ENCODE measurements at regions not wholly inside any gene's neighbourhood (a gene's known extent, or its start where the extent isn't known, plus 50 kb on each side); places are given as distances from the start of the nearest gene placed in this dataset.

GRCh38 chr1:191490303-191490702 is 668.0 kb upstream of the RGS18 start (continued):
- TF ChIP-seq MXI1 (IDR thresholded peaks at IDR 0.05; ENCODE audit: low read depth, low read length): no peak

DNA sequence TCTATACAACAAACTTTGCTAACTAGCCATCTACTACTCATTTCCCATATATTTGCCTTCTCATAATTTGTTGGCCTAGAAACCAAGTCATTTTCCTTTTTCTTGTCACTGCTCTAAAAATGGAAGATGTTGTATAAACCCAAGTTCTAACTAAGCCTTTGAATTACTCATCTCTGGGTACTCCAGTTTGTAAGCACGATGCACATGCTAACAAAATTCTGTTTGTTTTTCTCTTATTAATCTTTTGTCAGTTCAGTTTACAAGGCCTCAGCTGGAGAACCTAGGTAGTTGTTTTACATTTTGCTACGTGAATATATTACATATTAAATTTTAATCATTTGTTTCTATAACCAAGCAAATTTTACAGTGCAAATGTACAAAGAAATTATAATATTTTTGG is 663.2 kb upstream of the RGS18 start:
- H3K27me3 ChIP-seq (replicated peaks in 1 of 2; ENCODE audit: control insufficient read depth in 2 of 2, insufficient read depth in 2 of 2, low read length in 1 of 2): no peaks in the 10 kb centered on the region

More for the DNA sequence above, 663.2 kb upstream of the RGS18 start:
- Histone ChIP-seq H3K27ac (ENCODE audit: control insufficient read depth, insufficient read depth) (no peak overlapping the region), H3K9ac (ENCODE audit: control insufficient read depth, insufficient read depth, low read length) (no peak overlapping the region), H3K36me3 (ENCODE audit: control insufficient read depth in 2 of 2, insufficient read depth in 2 of 2, low read length in 1 of 2) (no peaks in the 10 kb centered on the region), H2AFZ (ENCODE audit: control insufficient read depth, low read depth, low read length) (no peak overlapping the region), H3K4me1 (ENCODE audit: control insufficient read depth, insufficient read depth, low read length) (no peaks in the 10 kb centered on the region), H3K4me3 (no peak overlapping the region), H3K4me2 (ENCODE audit: control insufficient read depth, insufficient read depth) (no peak overlapping the region), H3K9me3 (replicated peaks; ENCODE audit: control insufficient read depth, insufficient read depth, low read length) (no peaks in the 10 kb centered on the region), H3K79me2 (ENCODE audit: control insufficient read depth, insufficient read depth, low read length) (no peaks in the 10 kb centered on the region), H4K20me1 (ENCODE audit: control insufficient read depth, insufficient read depth) (no peaks in the 10 kb centered on the region)
- in situ Hi-C loops (cut with MboI) (no loop called here), intact Hi-C loops (cut with micrococcal nuclease; ENCODE audit: unreplicated experiment) (no loop called here)
- DNase-seq (ENCODE audit: low read depth, low spot score): no peak
- ChIA-PET RAD21 (ENCODE audit: unreplicated experiment) (no interaction called here), CTCF (no interaction called here), SMC1A (ENCODE audit: uncharacterized antibody, unreplicated experiment) (interaction anchor here (1.1 kb wide), 1 partner anchor 189 kb away, joined by 4 read pairs; no protein-coding TSS in a partner anchor), POLR2A (no interaction called here)
- BruUV-seq (replicated peaks): no TSS peak
- 17% methylated on average over 2 of the region's 2 CpGs for WGBS (ENCODE audit: insufficient coverage, insufficient replicate concordance, low lambda C conversion rate, missing lambda C conversion rate)
- ATAC-seq: no peak
- no peak for FAIRE-seq
- TF ChIP-seq ZSCAN29 (IDR thresholded peaks at IDR 0.05) (no peak), ETV6 (conservative IDR thresholded peaks at IDR 0.05 in 1 of 2, IDR thresholded peaks at IDR 0.05 in 1 of 2; ENCODE audit: borderline replicate concordance in 1 of 2, low read depth in 1 of 2) (no peak), BCL3 (IDR thresholded peaks at IDR 0.05; ENCODE audit: borderline replicate concordance, insufficient read depth, low read depth, low read length, poor library complexity, severe bottlenecking) (no peak), YY1 (IDR thresholded peaks at IDR 0.05; ENCODE audit: low read depth, low read length) (no peak), POLR2A (IDR thresholded peaks at IDR 0.05; ENCODE audit: low read depth, low read length) (no peak), SRF (IDR thresholded peaks at IDR 0.05; ENCODE audit: low read depth in 2 of 2, low read length in 2 of 2) (no peak), TCF12 (IDR thresholded peaks at IDR 0.05; ENCODE audit: low read depth, low read length) (no peak)
- TF ChIP-seq, protein P1, sequence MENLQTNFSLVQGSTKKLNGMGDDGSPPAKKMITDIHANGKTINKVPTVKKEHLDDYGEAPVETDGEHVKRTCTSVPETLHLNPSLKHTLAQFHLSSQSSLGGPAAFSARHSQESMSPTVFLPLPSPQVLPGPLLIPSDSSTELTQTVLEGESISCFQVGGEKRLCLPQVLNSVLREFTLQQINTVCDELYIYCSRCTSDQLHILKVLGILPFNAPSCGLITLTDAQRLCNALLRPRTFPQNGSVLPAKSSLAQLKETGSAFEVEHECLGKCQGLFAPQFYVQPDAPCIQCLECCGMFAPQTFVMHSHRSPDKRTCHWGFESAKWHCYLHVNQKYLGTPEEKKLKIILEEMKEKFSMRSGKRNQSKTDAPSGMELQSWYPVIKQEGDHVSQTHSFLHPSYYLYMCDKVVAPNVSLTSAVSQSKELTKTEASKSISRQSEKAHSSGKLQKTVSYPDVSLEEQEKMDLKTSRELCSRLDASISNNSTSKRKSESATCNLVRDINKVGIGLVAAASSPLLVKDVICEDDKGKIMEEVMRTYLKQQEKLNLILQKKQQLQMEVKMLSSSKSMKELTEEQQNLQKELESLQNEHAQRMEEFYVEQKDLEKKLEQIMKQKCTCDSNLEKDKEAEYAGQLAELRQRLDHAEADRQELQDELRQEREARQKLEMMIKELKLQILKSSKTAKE (IDR thresholded peaks at IDR 0.05; ENCODE audit: low read depth, poor library complexity, severe bottlenecking): no peak
- TF ChIP-seq, protein P2, sequence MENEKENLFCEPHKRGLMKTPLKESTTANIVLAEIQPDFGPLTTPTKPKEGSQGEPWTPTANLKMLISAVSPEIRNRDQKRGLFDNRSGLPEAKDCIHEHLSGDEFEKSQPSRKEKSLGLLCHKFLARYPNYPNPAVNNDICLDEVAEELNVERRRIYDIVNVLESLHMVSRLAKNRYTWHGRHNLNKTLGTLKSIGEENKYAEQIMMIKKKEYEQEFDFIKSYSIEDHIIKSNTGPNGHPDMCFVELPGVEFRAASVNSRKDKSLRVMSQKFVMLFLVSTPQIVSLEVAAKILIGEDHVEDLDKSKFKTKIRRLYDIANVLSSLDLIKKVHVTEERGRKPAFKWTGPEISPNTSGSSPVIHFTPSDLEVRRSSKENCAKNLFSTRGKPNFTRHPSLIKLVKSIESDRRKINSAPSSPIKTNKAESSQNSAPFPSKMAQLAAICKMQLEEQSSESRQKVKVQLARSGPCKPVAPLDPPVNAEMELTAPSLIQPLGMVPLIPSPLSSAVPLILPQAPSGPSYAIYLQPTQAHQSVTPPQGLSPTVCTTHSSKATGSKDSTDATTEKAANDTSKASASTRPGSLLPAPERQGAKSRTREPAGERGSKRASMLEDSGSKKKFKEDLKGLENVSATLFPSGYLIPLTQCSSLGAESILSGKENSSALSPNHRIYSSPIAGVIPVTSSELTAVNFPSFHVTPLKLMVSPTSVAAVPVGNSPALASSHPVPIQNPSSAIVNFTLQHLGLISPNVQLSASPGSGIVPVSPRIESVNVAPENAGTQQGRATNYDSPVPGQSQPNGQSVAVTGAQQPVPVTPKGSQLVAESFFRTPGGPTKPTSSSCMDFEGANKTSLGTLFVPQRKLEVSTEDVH (IDR thresholded peaks at IDR 0.05; ENCODE audit: low read depth, partially characterized antibody): no peak

All from GM12878 (cell line).